SK-N-MC (cell line): ENCODE measurements at regions not wholly inside any gene's neighbourhood (a gene's known extent, or its start where the extent isn't known, plus 50 kb on each side); places are given as distances from the start of the nearest gene placed in this dataset.

Source experiments
- EZH2 ChIP-seq: fragments of 200-600 bp; sonication (generic); IDR thresholded peaks from one replicate; pipeline ENCODE4 v1.6.1; 2017; ENCODE audit warnings: antibody characterized with exemption
- POLR2AphosphoS5 ChIP-seq: IDR thresholded peaks from 2 replicates; pipeline ENCODE4 v1.6.1; 2012; ENCODE audit warnings: mild to moderate bottlenecking, low read depth, low read length, borderline replicate concordance

DNA sequence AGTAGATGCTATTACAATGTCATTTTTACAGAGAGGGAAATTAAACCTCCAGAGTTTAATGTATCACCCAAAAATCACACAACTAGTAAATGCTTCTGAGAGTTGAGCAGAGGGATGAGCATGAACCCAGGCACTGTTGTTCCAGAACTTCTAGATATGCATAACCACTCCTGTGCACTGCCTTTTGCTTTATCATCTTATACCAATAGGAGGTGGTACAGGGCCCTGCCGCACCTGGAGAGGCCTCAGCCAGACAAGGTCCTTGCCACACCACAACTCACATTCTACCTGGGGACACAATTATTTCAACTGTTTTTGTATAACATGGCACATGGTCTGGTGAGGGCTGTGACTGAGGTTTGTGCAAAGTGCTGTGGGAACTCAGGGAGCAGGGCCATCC lies 78.5 kb upstream of the NTRK3 start:
- TF ChIP-seq POLR2AphosphoS5, result no peak
- TF ChIP-seq EZH2, result no peak
